Esophagus muscularis mucosa (tissue), 4 donors: ENCODE measurements at regions not wholly inside any gene's neighbourhood (a gene's known extent, or its start where the extent isn't known, plus 50 kb on each side); places are given as distances from the start of the nearest gene placed in this dataset.

Source experiments
- DNase-seq: peaks from one replicate; pipeline ENCODE4 v3.0.0-alpha.2; 2017; ENCODE audit errors: extremely low spot score
- H3K27ac ChIP-seq, 4 donors: fragments of 200-600 bp; sonication (generic); replicated peaks in 1 of 4; 1 replicate in 3 of 4; 2 replicates in 1 of 4; pipeline ENCODE4 v1.5.1; 2016 to 2019; ENCODE audit warnings: mild to moderate bottlenecking in 1 of 4
- H3K27me3 ChIP-seq, 4 donors: fragments of 200-600 bp; sonication (generic); one replicate each; pipeline versions ENCODE4 v1.5.1 to v1.6.0; 2016 to 2019
- H3K36me3 ChIP-seq, 4 donors: fragments of 200-600 bp; sonication (generic); one replicate each; pipeline ENCODE4 v1.5.1; 2016 to 2019
- H3K4me1 ChIP-seq, 4 donors: fragments of 200-600 bp; sonication (generic); one replicate each; pipeline ENCODE4 v1.5.1; 2016 to 2019
- H3K4me3 ChIP-seq, 4 donors: fragments of 200-600 bp; sonication (generic); 1 replicate in 2 of 4; 2 replicates in 2 of 4; pipeline ENCODE4 v1.5.1; 2016 to 2019; ENCODE audit warnings: mild to moderate bottlenecking in 4 of 4, moderate library complexity in 1 of 4
- H3K9me3 ChIP-seq, 4 donors: fragments of 200-600 bp; sonication (generic); 1 replicate in 3 of 4; 2 replicates in 1 of 4; pipeline ENCODE4 v1.5.1; 2016 to 2019
- EP300 ChIP-seq: sonication (generic); formaldehyde crosslinking; IDR thresholded peaks from one replicate; pipeline ENCODE4 v1.6.1; 2017; ENCODE audit warnings: antibody characterized with exemption
- POLR2A ChIP-seq: fragments of 450-650 bp; IDR thresholded peaks from one replicate; pipeline ENCODE4 v1.6.1; 2017; ENCODE audit warnings: antibody characterized with exemption, moderate library complexity, mild to moderate bottlenecking, low read depth
- POLR2AphosphoS5 ChIP-seq, 2 donors: sonication (generic); formaldehyde crosslinking; IDR thresholded peaks; one replicate each; pipeline ENCODE4 v1.6.1; 2017; ENCODE audit warnings: antibody characterized with exemption in 2 of 2
- WGBS: methylation state at CpG from one replicate; pipeline ENCODE4 v1.1.5; 2018; 5-methylcytosine and 5-hydroxymethylcytosine counted together
- intact Hi-C: fragments of 100-400 bp; cut with DNase I; formaldehyde crosslinking; loops from one replicate; pipeline ENCODE4 v1.15.1; 2023
- TF ChIP-seq, protein P1 (sequence below), 3 experiments: fragments of 200-600 bp in 2 of 3; fragments of 450-650 bp in 1 of 3; sonication (generic) in 2 of 3; IDR thresholded peaks; one replicate each; pipeline ENCODE4 v1.5.1; 2017 to 2019; ENCODE audit warnings: antibody characterized with exemption in 3 of 3, mild to moderate bottlenecking in 2 of 3, moderate library complexity in 1 of 3

DNA sequence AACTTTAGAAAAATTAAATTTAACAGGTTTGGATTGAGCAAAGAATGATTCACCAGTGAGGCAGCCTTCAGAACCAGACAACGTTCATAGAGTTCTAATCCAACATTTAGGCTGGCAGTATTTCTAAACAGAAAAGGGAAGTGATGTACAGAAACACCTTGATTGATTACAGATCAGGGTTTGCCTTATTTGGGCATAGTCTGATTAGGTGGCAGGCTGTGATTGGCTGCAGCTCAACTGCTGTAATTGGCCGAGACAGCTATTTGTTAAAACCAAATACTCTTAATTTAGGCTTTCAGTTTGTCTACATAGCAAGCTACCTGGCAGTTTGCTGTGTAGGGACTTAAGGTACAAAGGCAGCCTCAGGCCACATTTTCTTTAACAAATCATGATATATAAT lies 802.5 kb downstream of the IPMK start:
- TF ChIP-seq, protein P1, sequence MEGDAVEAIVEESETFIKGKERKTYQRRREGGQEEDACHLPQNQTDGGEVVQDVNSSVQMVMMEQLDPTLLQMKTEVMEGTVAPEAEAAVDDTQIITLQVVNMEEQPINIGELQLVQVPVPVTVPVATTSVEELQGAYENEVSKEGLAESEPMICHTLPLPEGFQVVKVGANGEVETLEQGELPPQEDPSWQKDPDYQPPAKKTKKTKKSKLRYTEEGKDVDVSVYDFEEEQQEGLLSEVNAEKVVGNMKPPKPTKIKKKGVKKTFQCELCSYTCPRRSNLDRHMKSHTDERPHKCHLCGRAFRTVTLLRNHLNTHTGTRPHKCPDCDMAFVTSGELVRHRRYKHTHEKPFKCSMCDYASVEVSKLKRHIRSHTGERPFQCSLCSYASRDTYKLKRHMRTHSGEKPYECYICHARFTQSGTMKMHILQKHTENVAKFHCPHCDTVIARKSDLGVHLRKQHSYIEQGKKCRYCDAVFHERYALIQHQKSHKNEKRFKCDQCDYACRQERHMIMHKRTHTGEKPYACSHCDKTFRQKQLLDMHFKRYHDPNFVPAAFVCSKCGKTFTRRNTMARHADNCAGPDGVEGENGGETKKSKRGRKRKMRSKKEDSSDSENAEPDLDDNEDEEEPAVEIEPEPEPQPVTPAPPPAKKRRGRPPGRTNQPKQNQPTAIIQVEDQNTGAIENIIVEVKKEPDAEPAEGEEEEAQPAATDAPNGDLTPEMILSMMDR (IDR thresholded peaks at IDR 0.05): no peak
- TF ChIP-seq POLR2AphosphoS5 (IDR thresholded peaks at IDR 0.05): no peak
- TF ChIP-seq POLR2A: no peak
- TF ChIP-seq EP300: no peak
- no peaks in the 10 kb centered on the region for H3K9me3 ChIP-seq
- H3K36me3 ChIP-seq: no peaks in the 10 kb centered on the region
- DNase-seq: no peak
- H3K27me3 ChIP-seq: no peaks in the 10 kb centered on the region
- 71% methylated on average over 2 of the region's 2 CpGs for WGBS
- no peak overlapping the region for H3K27ac ChIP-seq
- intact Hi-C loops: no loop called here
- no peaks in the 10 kb centered on the region for H3K4me1 ChIP-seq
- no peak overlapping the region for H3K4me3 ChIP-seq

DNA sequence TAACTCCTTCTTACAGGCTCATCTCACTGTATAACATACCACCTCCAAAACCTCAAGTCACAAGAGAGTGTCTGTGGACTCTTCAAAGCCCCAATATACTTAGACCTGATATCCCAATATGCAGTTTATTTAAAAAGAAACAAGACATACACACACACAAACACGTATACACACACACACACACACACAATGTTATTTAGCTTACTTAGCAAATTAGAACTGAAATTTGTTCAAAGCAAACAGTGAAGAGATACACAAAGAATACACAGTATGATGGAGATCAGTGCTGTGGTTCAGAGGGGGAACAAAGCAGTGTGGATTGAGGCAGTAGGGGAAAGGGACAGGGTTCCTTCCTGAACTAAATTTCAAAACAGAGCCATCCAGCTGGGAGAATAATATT lies 807.2 kb downstream of the IPMK start:
- no peaks in the 10 kb centered on the region for H3K9me3 ChIP-seq
- WGBS: 75% methylated on average over 1 of the region's 1 CpG
- intact Hi-C loops: no loop called here
- no peaks in the 10 kb centered on the region for H3K36me3 ChIP-seq
- TF ChIP-seq POLR2AphosphoS5 (IDR thresholded peaks at IDR 0.05) (no peak), POLR2A (no peak), EP300 (no peak)
- TF ChIP-seq, protein P1 (IDR thresholded peaks at IDR 0.05): no peak
- DNase-seq: no peak
- no peak overlapping the region for H3K27ac ChIP-seq
- H3K4me3 ChIP-seq: no peak overlapping the region
- H3K27me3 ChIP-seq: no peaks in the 10 kb centered on the region
- no peaks in the 10 kb centered on the region for H3K4me1 ChIP-seq

DNA sequence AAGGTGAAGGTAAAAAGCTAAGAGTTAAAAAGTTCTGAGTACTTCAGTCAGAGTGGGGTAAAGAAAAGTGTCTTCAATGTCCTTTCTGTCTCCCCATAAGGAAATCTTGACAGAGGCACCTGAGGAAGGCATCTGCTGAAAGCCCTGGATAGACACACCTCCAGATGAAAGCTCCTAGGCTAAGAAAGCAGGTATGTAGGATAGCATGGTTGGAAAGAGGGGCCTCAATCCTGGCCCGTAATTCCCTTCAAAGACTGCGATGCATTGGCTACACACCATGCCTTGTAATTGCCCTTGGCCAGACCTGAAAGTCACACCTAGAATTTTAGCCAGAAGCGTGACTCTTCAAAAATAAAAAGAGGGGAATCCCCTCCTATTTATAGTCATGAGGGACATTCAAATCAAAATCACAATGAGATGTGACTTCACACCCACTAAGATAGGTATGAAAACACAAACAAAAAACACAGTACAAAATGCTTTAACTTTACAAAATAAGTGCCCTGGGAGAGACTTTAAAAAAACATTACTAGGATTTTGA lies 809.7 kb downstream of the IPMK start:
- 81% methylated on average over 3 of the region's 3 CpGs for WGBS
- intact Hi-C loops: no loop called here
- TF ChIP-seq POLR2A (no peak), POLR2AphosphoS5 (IDR thresholded peaks at IDR 0.05) (no peak), EP300 (no peak)
- TF ChIP-seq, protein P1 (IDR thresholded peaks at IDR 0.05): no peak

DNA sequence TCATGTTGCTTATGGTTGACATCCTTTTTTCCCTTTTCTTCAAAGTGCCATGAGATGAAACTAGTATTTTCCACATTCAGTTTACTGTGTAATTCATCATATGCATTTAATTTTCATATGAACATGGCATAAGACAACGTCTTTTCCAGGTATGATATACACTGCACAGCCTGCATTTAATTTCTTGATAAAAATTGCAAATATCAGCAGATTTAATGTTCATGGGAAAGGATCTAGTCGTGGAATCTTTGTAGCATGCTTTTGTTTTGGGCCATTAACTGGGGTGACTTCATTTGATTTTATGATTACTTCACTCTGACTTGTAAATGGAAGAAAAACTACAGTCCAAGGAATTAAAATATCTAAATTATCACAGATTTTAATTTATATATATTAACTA lies 837.3 kb downstream of the IPMK start:
- WGBS: 61% methylated on average over 2 of the region's 2 CpGs
- no peaks in the 10 kb centered on the region for H3K4me1 ChIP-seq

More for the DNA sequence above, 809.7 kb downstream of the IPMK start:
- Histone ChIP-seq H3K27me3 (no peaks in the 10 kb centered on the region), H3K9me3 (no peaks in the 10 kb centered on the region), H3K27ac (no peak overlapping the region), H3K36me3 (no peaks in the 10 kb centered on the region), H3K4me3 (no peak overlapping the region), H3K4me1 (no peaks in the 10 kb centered on the region)
- no peak for DNase-seq

More for the DNA sequence above, 837.3 kb downstream of the IPMK start:
- Histone ChIP-seq H3K36me3 (no peaks in the 10 kb centered on the region), H3K4me3 (no peak overlapping the region), H3K9me3 (no peaks in the 10 kb centered on the region), H3K27ac (no peak overlapping the region), H3K27me3 (no peaks in the 10 kb centered on the region)
- intact Hi-C loops: no loop called here
- DNase-seq: no peak
- TF ChIP-seq, protein P1 (IDR thresholded peaks at IDR 0.05): no peak
- TF ChIP-seq EP300 (no peak), POLR2A (no peak), POLR2AphosphoS5 (IDR thresholded peaks at IDR 0.05) (no peak)
